Amygdala (tissue), 56 donors: ENCODE measurements at regions not wholly inside any gene's neighbourhood (a gene's known extent, or its start where the extent isn't known, plus 50 kb on each side); places are given as distances from the start of the nearest gene placed in this dataset.

Experiments used
- DNase-seq, 56 donors: peaks; one replicate each; lab custom pipeline; 2025; lab: John Stamatoyannopoulos, UW

- peak in 4 of 56 donors; percentile 0 to 5 (median 3) for DNase-seq
Observed at GRCh38 chr13:72536714-72537394, 190.6 kb downstream of the MZT1 start.

DNA sequence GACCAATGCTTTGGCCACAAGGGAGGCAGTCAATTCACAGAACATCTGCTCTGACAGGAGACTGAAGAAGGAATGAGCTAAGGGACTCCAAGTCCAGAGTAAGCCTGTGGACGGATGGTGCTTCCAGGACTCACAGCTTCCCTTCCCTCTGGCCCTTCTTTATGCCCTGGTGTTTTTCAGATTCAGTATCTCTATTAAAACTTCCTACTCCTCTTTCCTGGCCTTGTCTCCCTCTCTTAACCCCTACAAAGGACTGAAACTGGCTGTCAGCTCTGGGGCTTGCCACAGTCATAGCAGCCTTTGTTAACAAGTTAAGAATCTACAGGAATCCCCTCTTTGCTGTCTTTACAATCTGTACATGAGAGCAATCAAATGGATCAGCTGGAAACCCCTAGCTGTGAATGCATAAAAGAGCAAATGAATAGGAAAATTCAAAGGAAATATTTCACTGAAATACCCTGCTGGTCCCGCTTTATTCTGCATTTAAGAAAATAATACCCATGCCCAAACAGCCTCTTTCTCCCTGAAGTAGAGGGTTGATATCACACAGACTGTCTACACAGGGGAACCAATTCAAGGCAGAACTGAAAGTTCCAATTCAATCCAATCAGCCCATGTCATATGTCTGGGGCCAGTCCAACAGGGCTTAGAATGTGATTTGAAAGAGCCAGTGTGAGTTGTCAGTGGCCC, 192.3 kb downstream of the MZT1 start:
- no peak for DNase-seq

DNA sequence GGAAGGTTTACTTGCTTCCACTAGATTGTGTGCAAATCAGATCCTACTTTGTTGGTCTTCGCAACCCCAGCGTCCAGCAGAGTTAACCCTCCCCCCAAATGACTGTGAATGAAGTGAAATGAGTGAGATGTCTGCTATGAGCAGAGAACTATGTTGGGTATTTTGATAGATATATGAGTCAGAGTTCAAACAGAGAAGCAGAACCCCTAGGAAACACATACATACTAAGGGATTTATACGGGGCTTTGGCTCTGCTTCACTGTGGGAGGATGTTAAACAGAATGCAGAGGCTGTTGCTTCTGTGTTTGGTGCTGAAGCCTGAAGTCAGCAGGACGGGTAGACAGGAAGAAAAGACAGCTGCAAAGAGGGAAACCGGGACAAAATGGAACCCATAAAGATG, 197.0 kb downstream of the MZT1 start:
- DNase-seq, result no peak

DNA sequence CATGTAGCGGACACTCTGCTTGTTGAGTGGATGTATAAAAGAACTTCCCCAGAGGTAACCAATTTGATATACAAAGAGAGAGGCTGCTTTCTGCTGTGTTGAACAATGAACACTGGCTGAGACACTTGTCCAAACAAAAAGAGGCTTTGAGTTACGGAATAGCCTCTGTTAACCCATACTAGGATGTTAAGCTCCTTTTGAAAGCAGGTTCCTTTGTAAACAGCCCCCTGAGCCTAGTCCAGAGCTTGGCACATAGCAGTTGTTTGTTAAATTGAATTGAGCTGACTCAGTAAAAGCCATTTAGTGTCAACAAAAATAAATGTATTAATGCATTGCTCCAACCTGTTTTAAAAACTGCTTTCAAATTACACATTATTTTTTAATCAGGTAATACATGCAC, 200.1 kb downstream of the MZT1 start:
- DNase-seq, result no peak

- no peak for DNase-seq
Observed at GRCh38 chr13:72523593-72523992, 203.8 kb downstream of the MZT1 start.

DNA sequence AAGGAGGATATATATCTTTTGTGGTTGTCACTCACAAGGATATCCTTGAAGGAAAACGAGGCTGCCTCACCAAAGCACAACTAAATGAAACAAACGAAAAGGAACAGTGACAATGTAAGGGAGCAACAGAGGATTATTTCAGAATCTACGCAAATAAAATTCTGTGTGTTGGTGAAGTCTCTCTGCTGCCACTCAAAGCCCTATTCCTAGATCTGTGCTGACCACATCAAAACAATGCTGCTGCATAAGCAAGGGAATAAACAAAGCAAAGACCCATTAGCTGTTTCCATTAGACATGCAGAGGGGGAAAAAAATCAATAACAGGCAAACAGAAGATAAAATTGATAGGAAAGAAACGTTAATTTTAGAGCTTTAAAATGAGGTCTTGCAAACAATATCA, 204.4 kb downstream of the MZT1 start:
- DNase-seq, result no peak

DNA sequence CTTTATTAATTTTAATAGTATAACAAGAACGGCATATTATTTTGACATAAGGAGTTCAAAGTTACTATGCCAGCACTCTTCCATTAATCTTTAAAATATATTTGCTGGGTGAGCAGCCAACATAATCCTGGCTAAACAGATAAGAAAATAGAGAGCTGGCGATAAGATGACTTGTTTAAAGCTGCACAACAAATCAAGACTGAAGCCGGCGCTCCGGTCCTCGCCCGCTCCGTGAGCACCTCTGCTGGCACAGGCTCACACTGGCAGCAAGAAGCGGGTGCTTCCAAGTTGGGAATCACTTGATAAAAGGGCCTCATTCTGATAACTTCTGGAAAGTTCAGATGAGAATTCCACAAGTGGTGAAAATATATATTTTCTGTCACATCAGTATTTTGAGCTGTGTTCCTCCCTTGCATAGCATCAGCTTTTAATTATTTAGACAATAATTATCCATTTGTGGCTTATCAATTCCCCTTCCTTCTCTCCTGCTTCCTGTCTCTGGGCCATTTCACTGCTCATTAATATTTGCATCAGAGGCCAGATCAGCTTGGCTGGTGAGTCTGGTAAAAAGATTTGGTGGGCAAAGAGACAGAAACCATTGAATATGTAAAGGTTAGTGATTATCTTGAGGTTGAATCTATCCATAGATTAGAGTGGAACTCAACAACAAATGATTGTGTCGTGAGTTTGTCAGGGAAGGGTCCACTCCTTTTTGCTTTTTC, 205.3 kb downstream of the MZT1 start:
- no peak for DNase-seq

DNA sequence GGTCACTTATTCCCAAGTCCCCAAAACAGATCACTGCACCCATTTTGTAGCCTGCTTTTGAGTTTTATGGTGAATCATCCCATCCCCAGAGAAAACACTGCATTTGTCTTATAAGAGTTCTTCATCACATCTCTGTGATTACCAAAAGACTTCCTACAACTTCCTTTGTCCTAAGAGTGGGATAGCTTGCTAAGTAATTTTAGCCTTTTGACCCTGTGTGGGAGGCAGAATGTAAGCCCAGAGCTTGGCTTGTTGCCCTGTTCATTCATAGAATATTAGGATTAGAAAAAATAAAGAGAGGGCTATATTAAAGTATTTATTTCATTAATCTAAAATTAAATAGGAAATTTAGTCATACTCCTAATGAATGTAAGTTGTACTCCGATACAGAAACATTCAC, 213.3 kb downstream of the MZT1 start:
- DNase-seq, result no peak

DNA sequence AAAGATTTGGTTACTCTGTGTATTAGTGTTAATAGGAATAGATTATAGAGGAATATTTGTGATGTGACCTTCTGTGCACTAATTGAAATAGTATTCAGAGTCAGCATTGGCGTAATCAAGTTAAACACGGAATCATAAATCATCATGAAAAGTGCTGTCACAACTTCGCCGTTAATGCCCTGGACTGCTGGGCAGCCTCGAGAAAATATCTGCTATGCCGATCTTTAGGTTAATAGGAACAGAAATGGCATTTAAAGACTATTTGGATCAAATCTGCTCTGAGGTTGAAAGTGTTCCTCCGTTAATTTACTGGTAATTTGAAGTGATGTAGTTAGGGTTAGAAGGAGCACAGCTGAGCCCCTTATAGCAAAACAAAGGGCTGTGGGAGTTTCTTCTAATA, 219.0 kb downstream of the MZT1 start:
- DNase-seq, result no peak

DNA sequence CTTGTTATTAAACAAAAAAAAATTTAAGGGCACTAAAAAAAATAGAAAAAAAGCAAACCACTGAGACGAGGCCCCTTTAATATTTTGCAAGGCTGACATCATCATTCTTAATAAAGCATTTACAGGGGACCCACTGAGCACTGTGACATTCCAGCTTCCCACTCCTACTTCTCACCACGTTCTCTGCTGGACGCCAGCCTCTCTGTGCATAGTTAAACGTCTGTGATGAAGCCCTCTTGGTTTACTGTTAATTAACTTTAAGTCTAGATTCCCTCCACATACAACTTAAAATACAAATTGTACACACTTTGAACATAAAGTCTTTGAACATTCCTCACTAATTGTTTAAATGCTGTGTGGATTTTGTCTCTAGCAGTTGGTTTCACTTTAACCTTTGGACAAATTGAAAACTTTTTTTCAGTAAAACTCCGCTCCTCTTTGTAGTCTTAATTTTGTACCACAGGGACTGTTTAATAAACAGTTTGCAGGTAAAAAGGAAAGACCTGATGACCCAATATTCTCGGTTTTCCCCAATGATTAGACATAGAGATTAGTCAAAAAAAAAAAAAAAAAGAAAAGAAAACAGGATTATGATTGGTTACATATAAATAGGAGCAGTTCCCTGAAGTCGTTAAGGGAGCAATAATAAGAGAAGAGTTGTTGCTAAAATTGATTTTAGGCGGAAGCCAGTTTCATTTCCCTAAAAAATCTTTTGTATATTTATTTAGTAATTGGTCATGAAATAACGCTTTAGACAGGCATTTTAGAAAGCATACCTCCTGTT, 219.8 kb downstream of the MZT1 start:
- no peak for DNase-seq

GRCh38 chr13:72506706-72507105, 220.7 kb downstream of the MZT1 start:
- no peak for DNase-seq

DNA sequence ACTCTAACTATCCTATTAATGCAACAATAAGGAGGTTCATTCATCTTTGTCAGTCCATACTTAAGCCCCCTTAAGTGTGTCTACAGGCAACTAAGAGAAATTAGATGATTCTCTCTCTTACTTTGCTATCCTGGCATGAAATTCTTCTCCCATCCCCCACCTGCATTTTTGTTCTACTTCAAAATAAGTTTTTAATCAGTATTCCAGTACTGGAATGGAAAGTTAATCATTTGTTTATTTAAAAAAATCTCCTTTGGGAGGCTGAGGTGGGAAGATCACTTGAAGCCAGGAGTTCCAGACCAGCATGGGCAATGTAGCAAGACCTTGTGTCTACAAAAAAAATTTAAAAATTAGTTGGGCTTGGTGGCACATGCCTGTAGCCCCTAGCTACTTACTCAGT, 222.1 kb downstream of the MZT1 start:
- no peak for DNase-seq

DNA sequence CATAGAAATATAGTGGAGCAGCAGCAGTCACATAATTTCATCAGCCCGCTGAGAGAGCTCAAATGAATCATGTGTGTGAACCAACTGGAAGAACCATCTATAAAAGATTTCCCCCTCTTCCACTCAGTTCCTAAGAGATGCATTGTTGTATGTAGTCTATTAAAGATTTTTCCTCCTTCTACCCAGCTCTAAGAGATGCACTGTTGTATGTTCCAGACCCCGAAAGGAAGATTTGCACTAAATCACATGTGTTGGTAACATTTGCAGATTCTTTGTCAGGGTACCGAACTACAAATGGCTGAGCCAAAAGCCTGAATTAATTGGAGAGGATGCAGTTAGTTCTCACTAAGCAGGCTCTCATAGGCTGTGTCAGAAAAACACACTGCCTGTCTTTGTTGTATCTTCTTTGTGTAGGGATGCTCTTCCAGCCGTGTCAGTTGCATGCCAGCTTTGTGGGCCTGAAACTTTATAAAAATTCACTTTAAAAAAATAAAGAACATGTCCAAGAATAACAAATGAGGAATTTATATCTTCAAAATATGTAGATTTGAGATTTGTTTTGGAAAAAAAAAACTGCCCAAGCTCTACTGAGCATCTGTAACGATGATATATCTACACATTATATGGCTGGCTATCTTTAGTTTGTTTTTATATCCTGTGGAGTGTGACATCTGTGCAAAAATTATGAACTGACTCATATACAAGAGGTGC, 223.1 kb downstream of the MZT1 start:
- DNase-seq, result peak in 4 of 56 donors; percentile 1 to 10 (median 1)

- DNase-seq, result no peak
Observed at GRCh38 chr13:72500851-72501250, 226.6 kb downstream of the MZT1 start.

DNA sequence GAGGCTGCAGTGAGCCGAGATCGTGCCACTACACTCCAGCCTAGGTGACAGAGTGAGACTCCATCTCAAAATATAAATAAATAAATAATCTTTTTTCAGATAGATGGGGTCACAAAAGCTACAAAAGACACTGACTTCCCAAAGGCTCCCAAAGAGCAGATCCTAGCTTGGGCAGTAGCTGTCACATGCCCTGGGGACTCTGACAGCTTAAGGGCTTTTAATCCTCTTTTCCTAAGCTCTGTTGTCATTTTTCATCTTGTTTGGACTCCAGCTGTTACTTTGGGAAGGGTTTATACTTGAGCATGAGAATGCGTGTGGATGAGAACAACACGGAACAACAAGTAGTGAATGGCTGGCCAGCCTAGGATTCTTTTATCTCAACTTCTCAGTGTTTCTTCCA, 231.7 kb downstream of the MZT1 start:
- no peak for DNase-seq

GRCh38 chr13:72489751-72490150, 237.7 kb downstream of the MZT1 start:
- no peak for DNase-seq

DNA sequence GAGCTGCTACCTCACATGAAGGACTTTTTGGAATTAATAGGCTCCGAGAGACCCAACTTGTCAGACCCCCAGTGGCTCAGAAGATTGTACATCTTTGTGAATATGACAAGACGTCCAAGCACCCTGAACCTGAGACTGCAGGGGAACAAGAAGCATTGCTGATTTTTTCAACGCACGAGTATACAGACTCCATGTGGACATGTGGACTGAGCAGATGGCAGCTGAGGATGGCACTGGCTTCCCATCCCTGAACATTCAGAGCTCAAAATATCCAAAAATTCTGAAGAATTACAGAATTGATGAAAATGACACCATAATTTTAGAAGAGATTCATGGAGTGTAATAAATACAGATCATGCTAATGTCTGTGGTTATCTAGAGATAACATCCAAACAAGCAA, 254.1 kb downstream of the MZT1 start:
- DNase-seq, result peak in 3 of 56 donors; percentile 0 to 2 (median 1)

GRCh38 chr13:72469906-72470305, 257.5 kb downstream of the MZT1 start:
- DNase-seq, result no peak

- no peak for DNase-seq
Observed at GRCh38 chr13:72463561-72463960, 263.9 kb downstream of the MZT1 start.

- DNase-seq, result no peak
Observed at GRCh38 chr13:72462726-72463125, 264.7 kb downstream of the MZT1 start.
